ENCODE measurements at regions not wholly inside any gene's neighbourhood (a gene's known extent, or its start where the extent isn't known, plus 50 kb on each side); places are given as distances from the start of the nearest gene placed in this dataset.

DNA sequence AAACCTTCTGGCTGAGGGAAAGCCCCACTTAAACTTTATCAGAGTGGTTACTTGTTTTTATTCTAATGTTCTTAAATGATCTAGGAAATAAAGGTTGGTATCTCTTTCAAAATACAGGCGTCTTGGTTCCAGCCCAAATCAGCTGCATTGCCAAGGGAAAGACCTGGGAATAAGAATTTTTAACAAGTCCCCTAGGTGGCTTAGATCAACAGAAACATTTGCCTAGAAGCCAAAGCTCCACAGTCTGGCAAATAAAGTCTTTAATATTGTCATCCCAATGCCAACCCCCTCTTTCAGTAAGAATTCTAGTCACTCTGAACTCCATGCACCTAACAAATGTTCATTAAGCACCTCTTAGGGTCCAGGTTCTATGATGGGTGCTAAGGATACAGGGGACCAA, 66.8 kb downstream of the ARL6IP4 start:
- no peak for TF ChIP-seq POLR2A (IDR thresholded peaks at IDR 0.05)
- TF ChIP-seq, protein P1, sequence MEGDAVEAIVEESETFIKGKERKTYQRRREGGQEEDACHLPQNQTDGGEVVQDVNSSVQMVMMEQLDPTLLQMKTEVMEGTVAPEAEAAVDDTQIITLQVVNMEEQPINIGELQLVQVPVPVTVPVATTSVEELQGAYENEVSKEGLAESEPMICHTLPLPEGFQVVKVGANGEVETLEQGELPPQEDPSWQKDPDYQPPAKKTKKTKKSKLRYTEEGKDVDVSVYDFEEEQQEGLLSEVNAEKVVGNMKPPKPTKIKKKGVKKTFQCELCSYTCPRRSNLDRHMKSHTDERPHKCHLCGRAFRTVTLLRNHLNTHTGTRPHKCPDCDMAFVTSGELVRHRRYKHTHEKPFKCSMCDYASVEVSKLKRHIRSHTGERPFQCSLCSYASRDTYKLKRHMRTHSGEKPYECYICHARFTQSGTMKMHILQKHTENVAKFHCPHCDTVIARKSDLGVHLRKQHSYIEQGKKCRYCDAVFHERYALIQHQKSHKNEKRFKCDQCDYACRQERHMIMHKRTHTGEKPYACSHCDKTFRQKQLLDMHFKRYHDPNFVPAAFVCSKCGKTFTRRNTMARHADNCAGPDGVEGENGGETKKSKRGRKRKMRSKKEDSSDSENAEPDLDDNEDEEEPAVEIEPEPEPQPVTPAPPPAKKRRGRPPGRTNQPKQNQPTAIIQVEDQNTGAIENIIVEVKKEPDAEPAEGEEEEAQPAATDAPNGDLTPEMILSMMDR (IDR thresholded peaks at IDR 0.05): no peak

All from vagina (tissue), 2 donors.